H1 (cell line): ENCODE measurements at regions not wholly inside any gene's neighbourhood (a gene's known extent, or its start where the extent isn't known, plus 50 kb on each side); places are given as distances from the start of the nearest gene placed in this dataset.

Experiments used
- CTCF ChIA-PET: fragments of 300-600 bp; sonication (Branson Sonifier 250); formaldehyde crosslinking; loops from one replicate; lab custom pipeline; 2021; ENCODE audit not compliant: partially characterized antibody; lab: Charles Lee
- POLR2A ChIA-PET: fragments of 300-600 bp; sonication (Branson Sonifier 250); formaldehyde crosslinking; loops from one replicate; lab custom pipeline; 2021; ENCODE audit warnings: inconsistent platforms; ENCODE audit not compliant: partially characterized antibody; lab: Charles Lee
- DNase-seq, 2 experiments: peaks; one replicate each; pipeline versions ENCODE4 v3.0.0 to v3.0.0-alpha.2; 2010 to 2022; ENCODE audit warnings: low spot score in 2 of 2, low read depth in 1 of 2, mixed read lengths in 1 of 2
- FAIRE-seq: peaks from 2 replicates; lab custom pipeline; 2011; peaks lifted over from hg19 to GRCh38; lab: Jason Lieb, UNC
- H2AFZ ChIP-seq: 2 replicates; pipeline ENCODE4 v1.8.1; 2012; ENCODE audit warnings: low read length, inconsistent platforms
- H2AK5ac ChIP-seq: 2 replicates; pipeline ENCODE4 v1.6.1; 2013; ENCODE audit warnings: low read depth, low read length
- H2BK120ac ChIP-seq: replicated peaks from 2 replicates; pipeline ENCODE3; 2013; ENCODE audit warnings: low read depth, low read length, inconsistent platforms
- H2BK12ac ChIP-seq: 2 replicates; pipeline ENCODE4 v1.6.1; 2013; ENCODE audit warnings: low read depth, low read length
- H2BK15ac ChIP-seq: 2 replicates; pipeline ENCODE4 v1.6.1; 2013; ENCODE audit warnings: low read length
- H2BK20ac ChIP-seq: 2 replicates; pipeline ENCODE4 v1.6.1; 2013; ENCODE audit warnings: low read length
- H2BK5ac ChIP-seq: 2 replicates; pipeline ENCODE4 v1.6.1; 2013; ENCODE audit warnings: low read depth, low read length
- H3K14ac ChIP-seq: 2 replicates; pipeline ENCODE4 v1.6.1; 2013; ENCODE audit warnings: inconsistent platforms; ENCODE audit not compliant: insufficient read length
- H3K18ac ChIP-seq: 2 replicates; pipeline ENCODE4 v1.6.1; 2013; ENCODE audit warnings: low read length; ENCODE audit errors: extremely low read depth
- H3K23ac ChIP-seq: 2 replicates; pipeline ENCODE4 v1.6.1; 2013; ENCODE audit warnings: inconsistent platforms; ENCODE audit not compliant: insufficient read length
- H3K23me2 ChIP-seq: 2 replicates; pipeline ENCODE4 v1.6.1; 2013; ENCODE audit warnings: low read depth, low read length
- H3K27ac ChIP-seq: 2 replicates; pipeline ENCODE4 v1.6.1; 2011; ENCODE audit warnings: low read depth, low read length, inconsistent platforms
- H3K27me3 ChIP-seq, 4 experiments: replicated peaks in 1 of 4; 1 replicate in 1 of 4; 2 replicates in 3 of 4; pipeline versions ENCODE4 v1.6.1 to v1.8.1; 2011 to 2013; ENCODE audit warnings: low read length in 3 of 4, mild to moderate bottlenecking in 3 of 4, inconsistent platforms in 2 of 4, mixed read lengths in 2 of 4, moderate library complexity in 1 of 4; ENCODE audit not compliant: control insufficient read depth in 3 of 4, insufficient read depth in 3 of 4; ENCODE audit errors: extremely low read depth in 1 of 4
- H3K36me3 ChIP-seq, 4 experiments: 2 replicates each; pipeline versions ENCODE4 v1.6.1 to v1.8.1; 2011 to 2013; ENCODE audit warnings: mild to moderate bottlenecking in 4 of 4, low read length in 3 of 4, moderate library complexity in 2 of 4, control low read depth in 1 of 4, inconsistent platforms in 1 of 4; ENCODE audit not compliant: insufficient read depth in 4 of 4, control insufficient read depth in 2 of 4
- H3K4ac ChIP-seq: replicated peaks from 2 replicates; pipeline ENCODE3; 2013; ENCODE audit warnings: low read length, low read depth, mixed read lengths, inconsistent platforms; ENCODE audit not compliant: insufficient read length
- H3K4me1 ChIP-seq, 4 experiments: replicated peaks in 1 of 4; 1 replicate in 1 of 4; 2 replicates in 3 of 4; pipeline versions ENCODE4 v1.6.1 to v1.8.1; 2011 to 2013; ENCODE audit warnings: low read length in 3 of 4, inconsistent platforms in 2 of 4, mixed read lengths in 1 of 4; ENCODE audit not compliant: insufficient read depth in 4 of 4, control insufficient read depth in 3 of 4
- H3K4me2 ChIP-seq, 2 experiments: 2 replicates each; pipeline versions ENCODE4 v1.6.1 to v1.8.1; 2011 to 2013; ENCODE audit warnings: low read depth in 2 of 2, low read length in 2 of 2, control low read depth in 1 of 2, inconsistent platforms in 1 of 2, mild to moderate bottlenecking in 1 of 2; ENCODE audit not compliant: insufficient read depth in 1 of 2
- H3K4me3 ChIP-seq, 4 experiments: fragments of 200-600, 300-600 bp in 1 of 4; sonication (generic), shearing (Covaris generic), sonication (Bioruptor Twin) in 1 of 4; 2 replicates each; pipeline versions ENCODE4 v1.5.1 to v1.8.1; 2011 to 2016; ENCODE audit warnings: low read length in 4 of 4, low read depth in 3 of 4, control low read depth in 2 of 4, inconsistent platforms in 2 of 4, mild to moderate bottlenecking in 2 of 4, mixed read lengths in 1 of 4, moderate library complexity in 1 of 4; ENCODE audit not compliant: insufficient read depth in 2 of 4; ENCODE audit errors: extremely low read depth in 1 of 4
- H3K56ac ChIP-seq: replicated peaks from 2 replicates; pipeline ENCODE3; 2013; ENCODE audit warnings: low read depth, mild to moderate bottlenecking, mixed read lengths, low read length, inconsistent platforms; ENCODE audit not compliant: insufficient read length
- H3K79me1 ChIP-seq: 2 replicates; pipeline ENCODE4 v1.6.1; 2013; ENCODE audit warnings: low read depth, low read length, control low read depth
- H3K79me2 ChIP-seq, 2 experiments: 2 replicates each; pipeline versions ENCODE4 v1.6.1 to v1.8.1; 2012 to 2013; ENCODE audit warnings: low read length in 2 of 2, mild to moderate bottlenecking in 2 of 2, inconsistent platforms in 1 of 2; ENCODE audit not compliant: insufficient read depth in 2 of 2, control insufficient read depth in 1 of 2
- H3K9ac ChIP-seq, 4 experiments: replicated peaks in 1 of 4; 1 replicate in 1 of 4; 2 replicates in 3 of 4; pipeline versions ENCODE4 v1.6.1 to v1.8.1; 2011 to 2013; ENCODE audit warnings: low read depth in 3 of 4, low read length in 3 of 4, control low read depth in 2 of 4, mild to moderate bottlenecking in 2 of 4, moderate library complexity in 2 of 4, inconsistent platforms in 1 of 4; ENCODE audit errors: extremely low read depth in 1 of 4
- H3K9me3 ChIP-seq, 2 experiments: 2 replicates each; pipeline versions ENCODE4 v1.6.1 to v1.8.1; 2012 to 2013; ENCODE audit warnings: mild to moderate bottlenecking in 2 of 2, moderate library complexity in 2 of 2, control low read depth in 1 of 2, inconsistent platforms in 1 of 2, low read depth in 1 of 2, low read length in 1 of 2, mixed read lengths in 1 of 2; ENCODE audit not compliant: insufficient read depth in 2 of 2
- H4K20me1 ChIP-seq, 2 experiments: replicated peaks in 1 of 2; 2 replicates each; pipeline versions ENCODE3 to v1.8.1; 2011 to 2013; ENCODE audit warnings: inconsistent platforms in 2 of 2, low read length in 2 of 2, mild to moderate bottlenecking in 1 of 2; ENCODE audit not compliant: insufficient read depth in 2 of 2, control insufficient read depth in 1 of 2
- H4K5ac ChIP-seq: 2 replicates; pipeline ENCODE4 v1.6.1; 2013; ENCODE audit warnings: low read length, low read depth, mixed read lengths, inconsistent platforms; ENCODE audit not compliant: insufficient read length
- H4K8ac ChIP-seq: 2 replicates; pipeline ENCODE4 v1.8.0; 2013; ENCODE audit warnings: mild to moderate bottlenecking, moderate library complexity, low read length, inconsistent platforms; ENCODE audit not compliant: insufficient read depth; ENCODE audit errors: extremely low read depth
- H4K91ac ChIP-seq: replicated peaks from 2 replicates; pipeline ENCODE3; 2013; ENCODE audit warnings: low read length, mixed read lengths, inconsistent platforms; ENCODE audit not compliant: insufficient read length
- ATF2 ChIP-seq: IDR thresholded peaks from 2 replicates; pipeline ENCODE4 v1.6.1; 2012; ENCODE audit warnings: low read length, inconsistent platforms
- BRCA1 ChIP-seq: IDR thresholded peaks from 2 replicates; pipeline ENCODE4 v1.6.1; 2012; ENCODE audit warnings: low read depth, low read length, improper control_type of control experiment
- CBX5 ChIP-seq: fragments of 300-800, 300-1000 bp; sonication (generic); IDR thresholded peaks from 2 replicates; pipeline ENCODE4 v1.7.1; 2016; ENCODE audit warnings: antibody characterized with exemption, low read length, low read depth
- KDM1A ChIP-seq: fragments of 200-600, 300-600 bp; sonication (generic); IDR thresholded peaks from 2 replicates; pipeline ENCODE4 v1.7.1; 2016; ENCODE audit warnings: mild to moderate bottlenecking, low read length, borderline replicate concordance
- KDM5A ChIP-seq: fragments of 200-600 bp; IDR thresholded peaks from 2 replicates; pipeline ENCODE4 v1.7.1; 2012; ENCODE audit warnings: mild to moderate bottlenecking, low read length, inconsistent platforms, mixed read lengths
- MAFK ChIP-seq: IDR thresholded peaks from 2 replicates; pipeline ENCODE4 v1.6.1; 2012; ENCODE audit warnings: low read depth, mild to moderate bottlenecking, improper control_type of control experiment, low read length
- MAX ChIP-seq: IDR thresholded peaks from 2 replicates; pipeline ENCODE4 v1.6.1; 2012; ENCODE audit warnings: inconsistent platforms
- POLR2A ChIP-seq, 2 experiments: IDR thresholded peaks; 1 replicate in 1 of 2; 2 replicates in 1 of 2; pipeline ENCODE4 v1.6.1; 2011; ENCODE audit warnings: low read depth in 2 of 2, low read length in 2 of 2, mild to moderate bottlenecking in 2 of 2; ENCODE audit errors: control extremely low read depth in 1 of 2
- POLR2AphosphoS5 ChIP-seq: IDR thresholded peaks from 2 replicates; pipeline ENCODE4 v1.6.1; 2011; ENCODE audit warnings: low read depth, low read length
- RFX5 ChIP-seq: IDR thresholded peaks from 2 replicates; pipeline ENCODE4 v1.6.1; 2011; ENCODE audit warnings: low read depth, low read length, improper control_type of control experiment, borderline replicate concordance
- RXRA ChIP-seq: IDR thresholded peaks from 2 replicates; pipeline ENCODE4 v1.6.1; 2011; ENCODE audit warnings: low read depth, mild to moderate bottlenecking, low read length, moderate library complexity; ENCODE audit not compliant: insufficient read depth
- SP1 ChIP-seq: IDR thresholded peaks from 2 replicates; pipeline ENCODE4 v1.6.1; 2011; ENCODE audit warnings: low read depth, low read length
- TAF1 ChIP-seq: IDR thresholded peaks from 2 replicates; pipeline ENCODE4 v1.6.1; 2011; ENCODE audit warnings: mild to moderate bottlenecking, low read depth, low read length
- TCF12 ChIP-seq: IDR thresholded peaks from 2 replicates; pipeline ENCODE4 v1.6.1; 2011; ENCODE audit warnings: low read depth, mild to moderate bottlenecking, low read length
- YY1 ChIP-seq: IDR thresholded peaks from 2 replicates; pipeline ENCODE4 v1.6.1; 2011; ENCODE audit warnings: low read depth, mild to moderate bottlenecking, low read length
- WGBS, 2 experiments: shearing (Covaris generic) in 1 of 2; methylation state at CpG; one replicate each; pipeline versions ENCODE4 v1.1.6 to v1.1.7; 2013 to 2015; ENCODE audit warnings: low lambda C conversion rate in 2 of 2, mixed read lengths in 2 of 2, inconsistent platforms in 1 of 2, low coverage in 1 of 2, missing lambda C conversion rate in 1 of 2; ENCODE audit not compliant: insufficient replicate concordance in 2 of 2, insufficient coverage in 1 of 2, insufficient read length in 1 of 2; ENCODE audit errors: extremely low coverage in 1 of 2, missing lambda C conversion rate in 1 of 2; 5-methylcytosine and 5-hydroxymethylcytosine counted together

- Histone ChIP-seq H3K4me2 (no peak overlapping the region), H2BK20ac (no peak overlapping the region), H3K27ac (no peak overlapping the region), H3K4me3 (no peak overlapping the region), H3K23ac (no peak overlapping the region), H4K8ac (no peak overlapping the region), H2AFZ (no peak overlapping the region), H4K5ac (no peak overlapping the region), H3K9me3 (no peaks in the 10 kb centered on the region), H3K27me3 (no peaks in the 10 kb centered on the region), H4K20me1 (no peaks in the 10 kb centered on the region), H2AK5ac (no peak overlapping the region), H3K56ac (no peak overlapping the region), H3K79me1 (no peaks in the 10 kb centered on the region)
- POLR2A ChIA-PET, result no interaction called here
- no peak for TF ChIP-seq TAF1
- no peak for TF ChIP-seq POLR2A (IDR thresholded peaks at IDR 0.05; ENCODE audit: control extremely low read depth in 1 of 2, low read depth in 2 of 2, low read length in 2 of 2)
- TF ChIP-seq YY1, result no peak
- no peak for TF ChIP-seq KDM5A
- TF ChIP-seq BRCA1, result no peak
- no peak for TF ChIP-seq MAFK
- TF ChIP-seq TCF12, result no peak
- no peak for TF ChIP-seq ATF2
- TF ChIP-seq SP1, result no peak
- TF ChIP-seq CBX5, result no peak
- TF ChIP-seq RXRA, result no peak
- no peak for TF ChIP-seq POLR2AphosphoS5
- TF ChIP-seq RFX5, result no peak
- TF ChIP-seq KDM1A, result no peak
- TF ChIP-seq MAX, result no peak
- TF ChIP-seq, all 59 proteins: peak for 0
- Histone ChIP-seq H2BK15ac (no peak overlapping the region), H3K79me2 (no peaks in the 10 kb centered on the region), H3K14ac (no peak overlapping the region), H3K23me2 (no peaks in the 10 kb centered on the region), H4K91ac (no peak overlapping the region), H2BK5ac (no peak overlapping the region), H3K4me1 (no peaks in the 10 kb centered on the region), H3K36me3 (no peaks in the 10 kb centered on the region), H3K4ac (no peak overlapping the region), H3K18ac (no peak overlapping the region), H2BK12ac (no peak overlapping the region), H2BK120ac (no peak overlapping the region), H3K9ac (no peak overlapping the region)
- DNase-seq, result no peak
- CTCF ChIA-PET, result interaction anchor here (1.1 kb wide), 1 partner anchor 11 kb away, joined by 3 read pairs; no protein-coding TSS in a partner anchor
- 82% methylated on average over 2 of the region's 2 CpGs; no CpG with 5 or more reads in 1 of the 2 experiments for WGBS, 2 experiments
- no peak for FAIRE-seq
Observed at GRCh38 chr6:141244366-141244765, 888.4 kb upstream of the GJE1 start.
